ENCODE measurements at regions not wholly inside any gene's neighbourhood (a gene's known extent, or its start where the extent isn't known, plus 50 kb on each side); places are given as distances from the start of the nearest gene placed in this dataset.

GRCh38 chr7:85471307-85471706 lies 284.5 kb upstream of the SEMA3D start:
- no peak overlapping the region for H4K8ac ChIP-seq (ENCODE audit: low read depth, low read length)
- no peak overlapping the region for H3K23ac ChIP-seq (ENCODE audit: low read length)
- no peaks in the 10 kb centered on the region for H3K79me2 ChIP-seq (ENCODE audit: control insufficient read depth, insufficient read depth, low read length)
- no peak overlapping the region for H3K27ac ChIP-seq (ENCODE audit: low read depth, low read length)
- H3K4me3 ChIP-seq (ENCODE audit: low read length) = no peak overlapping the region
- no peak overlapping the region for H2BK15ac ChIP-seq (replicated peaks; ENCODE audit: low read depth)
- no peak overlapping the region for H3K4ac ChIP-seq (ENCODE audit: low read depth, low read length)
- no peak overlapping the region for H2BK120ac ChIP-seq (ENCODE audit: low read depth, low read length)
- no peak overlapping the region for H3K18ac ChIP-seq (ENCODE audit: low read length)
- H3K56ac ChIP-seq (ENCODE audit: low read length) = no peak overlapping the region
- no peak overlapping the region for H4K5ac ChIP-seq (ENCODE audit: low read length)
- H3K9ac ChIP-seq (ENCODE audit: low read length) = no peak overlapping the region
- H3K4me2 ChIP-seq (ENCODE audit: low read length) = no peak overlapping the region
- no peak for DNase-seq
- H2AK5ac ChIP-seq (ENCODE audit: low read length) = no peak overlapping the region
- H3K4me1 ChIP-seq (ENCODE audit: control insufficient read depth, low read depth, low read length) = no peaks in the 10 kb centered on the region
- no peaks in the 10 kb centered on the region for H3K79me1 ChIP-seq (ENCODE audit: low read length)
- H3K36me3 ChIP-seq (ENCODE audit: control insufficient read depth, insufficient read depth, low read length) = no peaks in the 10 kb centered on the region
- H3K27me3 ChIP-seq (ENCODE audit: insufficient read depth, low read length, poor library complexity) = no peaks in the 10 kb centered on the region
- no peak overlapping the region for H2BK5ac ChIP-seq (ENCODE audit: low read length)

GRCh38 chr7:85469446-85470010 lies 282.7 kb upstream of the SEMA3D start:
- Histone ChIP-seq H3K36me3 (ENCODE audit: control insufficient read depth, insufficient read depth, low read length) (no peaks in the 10 kb centered on the region), H3K4me3 (ENCODE audit: low read length) (no peak overlapping the region), H2BK15ac (replicated peaks; ENCODE audit: low read depth) (no peak overlapping the region), H2AK5ac (ENCODE audit: low read length) (no peak overlapping the region), H3K9ac (ENCODE audit: low read length) (no peak overlapping the region), H3K56ac (ENCODE audit: low read length) (no peak overlapping the region), H4K8ac (ENCODE audit: low read depth, low read length) (no peak overlapping the region), H3K27ac (ENCODE audit: low read depth, low read length) (no peak overlapping the region), H3K4ac (ENCODE audit: low read depth, low read length) (no peak overlapping the region), H2BK120ac (ENCODE audit: low read depth, low read length) (no peak overlapping the region), H3K27me3 (ENCODE audit: insufficient read depth, low read length, poor library complexity) (no peaks in the 10 kb centered on the region), H3K23ac (ENCODE audit: low read length) (no peak overlapping the region), H3K79me2 (ENCODE audit: control insufficient read depth, insufficient read depth, low read length) (no peaks in the 10 kb centered on the region), H3K4me1 (ENCODE audit: control insufficient read depth, low read depth, low read length) (no peaks in the 10 kb centered on the region), H2BK5ac (ENCODE audit: low read length) (no peak overlapping the region), H3K18ac (ENCODE audit: low read length) (no peak overlapping the region), H4K5ac (ENCODE audit: low read length) (no peak overlapping the region), H3K4me2 (ENCODE audit: low read length) (no peak overlapping the region), H3K79me1 (ENCODE audit: low read length) (no peaks in the 10 kb centered on the region)
- no CpG with 5 or more reads among the region's 1 CpG for WGBS (ENCODE audit: extremely low coverage, insufficient coverage, low lambda C conversion rate)
- no peak for DNase-seq

- Histone ChIP-seq H3K23ac (ENCODE audit: low read length) (no peak overlapping the region), H2BK5ac (ENCODE audit: low read length) (no peak overlapping the region), H3K27ac (ENCODE audit: low read depth, low read length) (no peak overlapping the region), H3K4ac (ENCODE audit: low read depth, low read length) (no peak overlapping the region), H3K18ac (ENCODE audit: low read length) (no peak overlapping the region), H3K4me3 (ENCODE audit: low read length) (no peak overlapping the region), H4K5ac (ENCODE audit: low read length) (no peak overlapping the region), H3K4me2 (ENCODE audit: low read length) (no peak overlapping the region), H2BK15ac (replicated peaks; ENCODE audit: low read depth) (no peak overlapping the region), H3K27me3 (ENCODE audit: insufficient read depth, low read length, poor library complexity) (no peaks in the 10 kb centered on the region), H3K4me1 (ENCODE audit: control insufficient read depth, low read depth, low read length) (no peaks in the 10 kb centered on the region), H2BK120ac (ENCODE audit: low read depth, low read length) (no peak overlapping the region), H3K56ac (ENCODE audit: low read length) (no peak overlapping the region), H2AK5ac (ENCODE audit: low read length) (no peak overlapping the region), H3K79me1 (ENCODE audit: low read length) (no peaks in the 10 kb centered on the region), H4K8ac (ENCODE audit: low read depth, low read length) (no peak overlapping the region), H3K79me2 (ENCODE audit: control insufficient read depth, insufficient read depth, low read length) (no peaks in the 10 kb centered on the region), H3K9ac (ENCODE audit: low read length) (no peak overlapping the region), H3K36me3 (ENCODE audit: control insufficient read depth, insufficient read depth, low read length) (no peaks in the 10 kb centered on the region)
- DNase-seq = no peak
- no CpG with 5 or more reads among the region's 1 CpG for WGBS (ENCODE audit: extremely low coverage, insufficient coverage, low lambda C conversion rate)
Observed at GRCh38 chr7:85464042-85464651, 277.3 kb upstream of the SEMA3D start.

DNA sequence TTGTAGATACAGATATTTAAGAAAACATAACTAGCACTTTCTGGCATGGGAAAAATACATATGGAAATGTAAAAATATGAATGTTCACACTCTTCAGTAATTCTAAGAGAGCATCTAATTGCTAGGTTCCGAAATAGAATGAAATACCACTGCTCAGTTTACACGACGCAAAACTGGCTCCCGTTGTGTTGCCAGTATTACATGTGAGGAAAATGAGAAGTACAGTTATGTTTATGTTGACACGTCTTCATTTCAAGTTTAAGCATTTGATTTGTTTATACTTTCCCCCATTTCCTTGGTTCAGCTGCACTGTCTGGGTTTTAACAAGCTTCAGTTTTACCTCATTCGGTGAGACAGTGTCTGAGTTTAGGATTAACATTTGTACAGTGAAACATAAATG lies 275.8 kb upstream of the SEMA3D start:
- no peak overlapping the region for H3K23ac ChIP-seq (ENCODE audit: low read length)
- no peak for DNase-seq
- no peaks in the 10 kb centered on the region for H3K79me2 ChIP-seq (ENCODE audit: control insufficient read depth, insufficient read depth, low read length)
- no CpG with 5 or more reads among the region's 6 CpGs for WGBS (ENCODE audit: extremely low coverage, insufficient coverage, low lambda C conversion rate)
- no peak overlapping the region for H3K27ac ChIP-seq (ENCODE audit: low read depth, low read length)
- H2BK120ac ChIP-seq (ENCODE audit: low read depth, low read length) = no peak overlapping the region
- no peak overlapping the region for H3K4ac ChIP-seq (ENCODE audit: low read depth, low read length)
- no peak overlapping the region for H4K5ac ChIP-seq (ENCODE audit: low read length)
- H2BK15ac ChIP-seq (replicated peaks; ENCODE audit: low read depth) = no peak overlapping the region
- no peak overlapping the region for H3K4me3 ChIP-seq (ENCODE audit: low read length)
- no peak overlapping the region for H3K18ac ChIP-seq (ENCODE audit: low read length)
- no peaks in the 10 kb centered on the region for H3K36me3 ChIP-seq (ENCODE audit: control insufficient read depth, insufficient read depth, low read length)
- H3K4me1 ChIP-seq (ENCODE audit: control insufficient read depth, low read depth, low read length) = no peaks in the 10 kb centered on the region
- H4K8ac ChIP-seq (ENCODE audit: low read depth, low read length) = no peak overlapping the region
- H2AK5ac ChIP-seq (ENCODE audit: low read length) = no peak overlapping the region
- no peak overlapping the region for H3K56ac ChIP-seq (ENCODE audit: low read length)
- H3K9ac ChIP-seq (ENCODE audit: low read length) = no peak overlapping the region
- no peaks in the 10 kb centered on the region for H3K27me3 ChIP-seq (ENCODE audit: insufficient read depth, low read length, poor library complexity)
- no peak overlapping the region for H2BK5ac ChIP-seq (ENCODE audit: low read length)
- H3K79me1 ChIP-seq (ENCODE audit: low read length) = no peaks in the 10 kb centered on the region
- no peak overlapping the region for H3K4me2 ChIP-seq (ENCODE audit: low read length)

GRCh38 chr7:85457911-85458310 lies 271.1 kb upstream of the SEMA3D start:
- Histone ChIP-seq H3K4me2 (ENCODE audit: low read length) (no peak overlapping the region), H3K79me1 (ENCODE audit: low read length) (no peaks in the 10 kb centered on the region), H3K18ac (ENCODE audit: low read length) (no peak overlapping the region), H3K4ac (ENCODE audit: low read depth, low read length) (no peak overlapping the region), H2BK5ac (ENCODE audit: low read length) (no peak overlapping the region), H3K23ac (ENCODE audit: low read length) (no peak overlapping the region), H4K5ac (ENCODE audit: low read length) (no peak overlapping the region), H3K27me3 (ENCODE audit: insufficient read depth, low read length, poor library complexity) (no peaks in the 10 kb centered on the region), H3K4me1 (ENCODE audit: control insufficient read depth, low read depth, low read length) (no peaks in the 10 kb centered on the region), H3K56ac (ENCODE audit: low read length) (no peak overlapping the region), H2AK5ac (ENCODE audit: low read length) (no peak overlapping the region), H2BK15ac (replicated peaks; ENCODE audit: low read depth) (no peak overlapping the region), H3K36me3 (ENCODE audit: control insufficient read depth, insufficient read depth, low read length) (no peaks in the 10 kb centered on the region), H2BK120ac (ENCODE audit: low read depth, low read length) (no peak overlapping the region), H4K8ac (ENCODE audit: low read depth, low read length) (no peak overlapping the region), H3K4me3 (ENCODE audit: low read length) (no peak overlapping the region), H3K9ac (ENCODE audit: low read length) (no peak overlapping the region), H3K79me2 (ENCODE audit: control insufficient read depth, insufficient read depth, low read length) (no peaks in the 10 kb centered on the region), H3K27ac (ENCODE audit: low read depth, low read length) (no peak overlapping the region)
- WGBS (ENCODE audit: extremely low coverage, insufficient coverage, low lambda C conversion rate) = no CpG with 5 or more reads among the region's 4 CpGs
- DNase-seq = peak; percentile 18

DNA sequence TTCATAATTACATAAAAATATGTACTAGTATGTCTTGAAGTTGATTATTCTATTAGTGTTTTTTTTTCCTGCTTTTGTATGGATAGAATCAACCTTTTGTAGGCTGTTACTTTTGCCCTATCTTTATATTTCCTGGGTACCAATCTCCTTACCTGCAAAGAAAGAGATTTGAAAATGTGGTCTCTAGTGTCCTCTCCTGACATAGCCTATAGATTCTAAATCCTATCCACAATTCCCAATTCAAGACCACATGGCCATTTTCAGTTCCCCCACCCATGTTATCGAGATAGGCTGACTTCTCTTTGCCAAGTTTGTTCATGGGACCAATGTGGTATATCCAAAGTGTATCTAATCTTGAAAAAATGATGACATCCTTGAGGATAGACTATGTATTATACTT lies 269.4 kb upstream of the SEMA3D start:
- no peaks in the 10 kb centered on the region for H3K27me3 ChIP-seq (ENCODE audit: insufficient read depth, low read length, poor library complexity)
- no peak overlapping the region for H3K18ac ChIP-seq (ENCODE audit: low read length)
- no peak overlapping the region for H3K4me2 ChIP-seq (ENCODE audit: low read length)
- no peak overlapping the region for H3K27ac ChIP-seq (ENCODE audit: low read depth, low read length)
- H3K4me1 ChIP-seq (ENCODE audit: control insufficient read depth, low read depth, low read length) = no peaks in the 10 kb centered on the region
- H3K79me2 ChIP-seq (ENCODE audit: control insufficient read depth, insufficient read depth, low read length) = no peaks in the 10 kb centered on the region
- H3K4ac ChIP-seq (ENCODE audit: low read depth, low read length) = no peak overlapping the region
- no peak overlapping the region for H3K23ac ChIP-seq (ENCODE audit: low read length)
- no peaks in the 10 kb centered on the region for H3K79me1 ChIP-seq (ENCODE audit: low read length)
- no peak overlapping the region for H4K8ac ChIP-seq (ENCODE audit: low read depth, low read length)
- no peaks in the 10 kb centered on the region for H3K36me3 ChIP-seq (ENCODE audit: control insufficient read depth, insufficient read depth, low read length)
- H3K56ac ChIP-seq (ENCODE audit: low read length) = no peak overlapping the region
- H2AK5ac ChIP-seq (ENCODE audit: low read length) = no peak overlapping the region
- no peak overlapping the region for H3K9ac ChIP-seq (ENCODE audit: low read length)
- no peak for DNase-seq
- no peak overlapping the region for H2BK120ac ChIP-seq (ENCODE audit: low read depth, low read length)
- no peak overlapping the region for H4K5ac ChIP-seq (ENCODE audit: low read length)
- H3K4me3 ChIP-seq (ENCODE audit: low read length) = no peak overlapping the region
- H2BK5ac ChIP-seq (ENCODE audit: low read length) = no peak overlapping the region
- H2BK15ac ChIP-seq (replicated peaks; ENCODE audit: low read depth) = no peak overlapping the region
- WGBS (ENCODE audit: extremely low coverage, insufficient coverage, low lambda C conversion rate) = no CpG with 5 or more reads among the region's 1 CpG
